Liver (tissue), 8 donors: ENCODE measurements at regions not wholly inside any gene's neighbourhood (a gene's known extent, or its start where the extent isn't known, plus 50 kb on each side); places are given as distances from the start of the nearest gene placed in this dataset.

Source experiments
- DNase-seq: peaks from one replicate; pipeline ENCODE4 v3.0.0-alpha.2; 2017; ENCODE audit warnings: low spot score
- H3K27ac ChIP-seq, 2 donors: one replicate each; pipeline ENCODE4 v1.7.0; 2013; ENCODE audit warnings: inconsistent platforms in 2 of 2, low read length in 2 of 2, control low read depth in 1 of 2, low read depth in 1 of 2, mild to moderate bottlenecking in 1 of 2
- H3K27me3 ChIP-seq, 4 donors: one replicate each; pipeline versions ENCODE4 v1.6.1 to v1.7.0; 2013; ENCODE audit warnings: low read length in 3 of 4, inconsistent platforms in 1 of 4, mild to moderate bottlenecking in 1 of 4, moderate library complexity in 1 of 4; ENCODE audit not compliant: control insufficient read depth in 4 of 4, insufficient read depth in 4 of 4
- H3K36me3 ChIP-seq, 4 donors: one replicate each; pipeline versions ENCODE4 v1.6.1 to v1.7.0; 2013; ENCODE audit warnings: low read length in 3 of 4, mild to moderate bottlenecking in 3 of 4, low read depth in 1 of 4, moderate library complexity in 1 of 4; ENCODE audit not compliant: control insufficient read depth in 4 of 4, insufficient read depth in 3 of 4
- H3K4me1 ChIP-seq, 4 donors: one replicate each; pipeline versions ENCODE4 v1.6.1 to v1.7.0; 2013; ENCODE audit warnings: low read length in 3 of 4, mild to moderate bottlenecking in 3 of 4, moderate library complexity in 1 of 4; ENCODE audit not compliant: control insufficient read depth in 4 of 4, insufficient read depth in 4 of 4
- H3K4me3 ChIP-seq, 3 donors: one replicate each; pipeline versions ENCODE4 v1.6.1 to v1.7.0; 2013; ENCODE audit warnings: low read length in 3 of 3, control low read depth in 1 of 3, low read depth in 1 of 3, mild to moderate bottlenecking in 1 of 3
- H3K9ac ChIP-seq, 2 donors: one replicate each; pipeline ENCODE4 v1.7.0; 2013; ENCODE audit warnings: low read length in 2 of 2, mild to moderate bottlenecking in 2 of 2, moderate library complexity in 2 of 2, control low read depth in 1 of 2, low read depth in 1 of 2
- H3K9me3 ChIP-seq, 4 donors: one replicate each; pipeline versions ENCODE4 v1.6.1 to v1.7.0; 2013; ENCODE audit warnings: low read length in 3 of 4; ENCODE audit not compliant: control insufficient read depth in 4 of 4
- ATF3 ChIP-seq: IDR thresholded peaks from 2 replicates; pipeline ENCODE4 v1.6.1; 2016; ENCODE audit warnings: antibody characterized with exemption
- CTCF ChIP-seq: fragments of 150-350 bp; IDR thresholded peaks from 2 replicates; pipeline ENCODE4 v1.5.1; 2017; ENCODE audit warnings: improper control_type of control experiment, low read depth, low read length; ENCODE audit not compliant: missing input control
- EGR1 ChIP-seq, 2 donors: IDR thresholded peaks; 2 replicates each; pipeline ENCODE4 v1.6.1; 2016 to 2018; ENCODE audit warnings: antibody characterized with exemption in 2 of 2, low read depth in 2 of 2
- FOXA1 ChIP-seq: IDR thresholded peaks from 2 replicates; pipeline ENCODE4 v1.6.1; 2016; ENCODE audit warnings: antibody characterized with exemption
- FOXA2 ChIP-seq: IDR thresholded peaks from 2 replicates; pipeline ENCODE4 v1.6.1; 2016; ENCODE audit warnings: antibody characterized with exemption
- GABPA ChIP-seq, 2 donors: IDR thresholded peaks in 1 of 2; conservative IDR thresholded peaks in 1 of 2; 2 replicates each; pipeline ENCODE4 v1.6.1; 2016; ENCODE audit warnings: antibody characterized with exemption in 2 of 2, mild to moderate bottlenecking in 1 of 2, moderate library complexity in 1 of 2
- HNF4A ChIP-seq, 2 donors: conservative IDR thresholded peaks; 2 replicates each; pipeline ENCODE4 v1.6.1; 2016; ENCODE audit warnings: antibody characterized with exemption in 2 of 2, mild to moderate bottlenecking in 2 of 2
- HNF4G ChIP-seq: IDR thresholded peaks from 2 replicates; pipeline ENCODE4 v1.6.1; 2016; ENCODE audit warnings: antibody characterized with exemption
- MAX ChIP-seq: IDR thresholded peaks from 2 replicates; pipeline ENCODE4 v1.6.1; 2016; ENCODE audit warnings: antibody characterized with exemption
- NR2F2 ChIP-seq: IDR thresholded peaks from 2 replicates; pipeline ENCODE4 v1.6.1; 2016; ENCODE audit warnings: antibody characterized with exemption
- RAD21 ChIP-seq, 2 donors: IDR thresholded peaks; 2 replicates each; pipeline ENCODE4 v1.6.1; 2016; ENCODE audit warnings: antibody characterized with exemption in 2 of 2, mild to moderate bottlenecking in 2 of 2
- SP1 ChIP-seq: IDR thresholded peaks from 2 replicates; pipeline ENCODE4 v1.6.1; 2018; ENCODE audit warnings: antibody characterized with exemption, mild to moderate bottlenecking
- TAF1 ChIP-seq: conservative IDR thresholded peaks from 2 replicates; pipeline ENCODE4 v1.6.1; 2016; ENCODE audit warnings: antibody characterized with exemption, mild to moderate bottlenecking
- YY1 ChIP-seq: IDR thresholded peaks from 2 replicates; pipeline ENCODE4 v1.6.1; 2016; ENCODE audit warnings: antibody characterized with exemption, mild to moderate bottlenecking
- WGBS: extraction: QIAGEN DNeasy Blood & Tissue Kit; methylation state at CpG from one replicate; pipeline ENCODE4 v1.1.7; 2013; 5-methylcytosine and 5-hydroxymethylcytosine counted together
- donor health status: healthy.
- donor health status: healthy.
- donor health status: healthy.
- donor health status: healthy.
- donor health status: healthy.

- Histone ChIP-seq H3K9ac (no peak overlapping the region), H3K36me3 (no peaks in the 10 kb centered on the region), H3K27me3 (peaks cover 0 to 2% (median under 1%) of the 10 kb centered on the region in 4 donors), H3K4me1 (peaks cover 0 to 6% (median 4%) of the 10 kb centered on the region in 4 donors), H3K9me3 (no peaks in the 10 kb centered on the region), H3K27ac (no peak overlapping the region), H3K4me3 (no peak overlapping the region)
- TF ChIP-seq EGR1 (IDR thresholded peaks at IDR 0.05; ENCODE audit: low read depth in 2 of 2) (no peak), HNF4A (conservative IDR thresholded peaks at IDR 0.05) (no peak), HNF4G (no peak), NR2F2 (no peak), YY1 (no peak), GABPA (IDR thresholded peaks at IDR 0.05 in 1 of 2, conservative IDR thresholded peaks at IDR 0.05 in 1 of 2) (no peak), SP1 (no peak), FOXA1 (no peak), MAX (no peak)
- DNase-seq: no peak
- WGBS: 47% methylated on average over 26 of the region's 26 CpGs
Observed at GRCh38 chr6:37570482-37571133, 70.9 kb upstream of the CCDC167 start.

GRCh38 chr6:37569743-37570481, 70.2 kb upstream of the CCDC167 start:
- 77% methylated on average over 13 of the region's 13 CpGs for WGBS
- H3K4me3 ChIP-seq: no peak overlapping the region
- no peaks in the 10 kb centered on the region for H3K9me3 ChIP-seq
- TF ChIP-seq HNF4A (conservative IDR thresholded peaks at IDR 0.05) (no peak), CTCF (no peak), GABPA (IDR thresholded peaks at IDR 0.05 in 1 of 2, conservative IDR thresholded peaks at IDR 0.05 in 1 of 2) (no peak), ATF3 (no peak), YY1 (no peak), FOXA2 (no peak), RAD21 (IDR thresholded peaks at IDR 0.05) (no peak), TAF1 (no peak)
- no peak overlapping the region for H3K9ac ChIP-seq
- no peak for DNase-seq
- no peaks in the 10 kb centered on the region for H3K36me3 ChIP-seq
- H3K27me3 ChIP-seq: peaks cover 0 to 6% (median 2%) of the 10 kb centered on the region in 4 donors
- peaks cover 0 to 6% (median 4%) of the 10 kb centered on the region in 4 donors for H3K4me1 ChIP-seq
- no peak overlapping the region for H3K27ac ChIP-seq

GRCh38 chr6:37569317-37569716, 69.6 kb upstream of the CCDC167 start:
- WGBS: 88% methylated on average over 4 of the region's 4 CpGs
- peaks cover 0 to 6% (median 2%) of the 10 kb centered on the region in 4 donors for H3K27me3 ChIP-seq
- H3K9ac ChIP-seq: no peak overlapping the region
- H3K36me3 ChIP-seq: no peaks in the 10 kb centered on the region
- H3K4me1 ChIP-seq: peaks cover 0 to 6% (median 4%) of the 10 kb centered on the region in 4 donors
- H3K4me3 ChIP-seq: no peak overlapping the region
- no peak overlapping the region for H3K27ac ChIP-seq
- no peak for TF ChIP-seq ATF3
- H3K9me3 ChIP-seq: no peaks in the 10 kb centered on the region
- DNase-seq: no peak
